IMR-90 (cell line): ENCODE measurements at regions not wholly inside any gene's neighbourhood (a gene's known extent, or its start where the extent isn't known, plus 50 kb on each side); places are given as distances from the start of the nearest gene placed in this dataset.

Source experiments
- ATAC-seq: fragments of 200-7000 bp; cut with Tn5 transposase; 2 replicates; pipeline ENCODE4 v1.9.1; 2020; ENCODE audit warnings: low read depth, mild to moderate bottlenecking, moderate library complexity
- BruUV-seq: library from RNA; stranded (reverse); fragments of 400-500 nt; replicated peaks from 2 replicates; lab custom pipeline; 2021; lab: Mats Ljungman, UMichigan
- CTCF ChIA-PET: fragments of 300-600 bp; formaldehyde crosslinking; extraction: SDS; loops from one replicate; lab custom pipeline; 2021; ENCODE audit warnings: antibody characterized with exemption; lab: Yijun Ruan, JAX
- POLR2A ChIA-PET: fragments of 300-600 bp; sonication (Branson Sonifier 250); formaldehyde crosslinking; loops from one replicate; lab custom pipeline; 2022; ENCODE audit warnings: antibody characterized with exemption; ENCODE audit not compliant: unreplicated experiment; lab: Charles Lee
- DNase-seq: peaks from one replicate; pipeline ENCODE4 v3.0.0; 2013
- H2AFZ ChIP-seq: replicated peaks from 2 replicates; pipeline ENCODE3; 2013; ENCODE audit warnings: low read length, mild to moderate bottlenecking; ENCODE audit not compliant: poor library complexity
- H2AK5ac ChIP-seq: 2 replicates; pipeline ENCODE4 v1.6.1; 2013; ENCODE audit warnings: low read depth, low read length, inconsistent platforms
- H2AK9ac ChIP-seq: replicated peaks from 2 replicates; pipeline ENCODE3; 2013; ENCODE audit warnings: mild to moderate bottlenecking, low read depth, low read length, moderate library complexity; ENCODE audit not compliant: poor library complexity
- H2BK120ac ChIP-seq: 2 replicates; pipeline ENCODE4 v1.6.1; 2013; ENCODE audit warnings: low read depth, low read length, inconsistent platforms
- H2BK15ac ChIP-seq: 3 replicates; pipeline ENCODE4 v1.6.1; 2013; ENCODE audit warnings: low read depth, low read length, inconsistent platforms
- H2BK20ac ChIP-seq: 2 replicates; pipeline ENCODE4 v1.6.1; 2013; ENCODE audit warnings: low read depth, mild to moderate bottlenecking, inconsistent platforms, low read length, moderate library complexity
- H2BK5ac ChIP-seq: 2 replicates; pipeline ENCODE4 v1.6.1; 2013; ENCODE audit warnings: mild to moderate bottlenecking, low read depth, low read length, inconsistent platforms; ENCODE audit not compliant: poor library complexity, severe bottlenecking
- H3K14ac ChIP-seq: replicated peaks from 2 replicates; pipeline ENCODE4 v1.6.1; 2013; ENCODE audit warnings: low read depth, low read length, inconsistent platforms
- H3K18ac ChIP-seq: 2 replicates; pipeline ENCODE4 v1.6.1; 2013; ENCODE audit warnings: low read depth, low read length, control low read depth
- H3K23ac ChIP-seq: 2 replicates; pipeline ENCODE4 v1.6.1; 2013; ENCODE audit warnings: low read depth, low read length, inconsistent platforms
- H3K27ac ChIP-seq: 2 replicates; pipeline ENCODE4 v1.5.1; 2013; ENCODE audit warnings: mild to moderate bottlenecking, control low read depth, low read length; ENCODE audit not compliant: insufficient read depth
- H3K27me3 ChIP-seq: 2 replicates; pipeline ENCODE4 v1.6.1; 2013; ENCODE audit warnings: low read length; ENCODE audit not compliant: control insufficient read depth, insufficient read depth
- H3K36me3 ChIP-seq: 2 replicates; pipeline ENCODE4 v1.6.1; 2013; ENCODE audit warnings: low read length, mixed read lengths; ENCODE audit not compliant: control insufficient read depth, insufficient read depth
- H3K4ac ChIP-seq: 2 replicates; pipeline ENCODE4 v1.6.1; 2013; ENCODE audit warnings: low read depth, low read length, inconsistent platforms
- H3K4me1 ChIP-seq: 2 replicates; pipeline ENCODE4 v1.6.1; 2013; ENCODE audit warnings: low read length, mixed read lengths; ENCODE audit not compliant: control insufficient read depth, insufficient read depth
- H3K4me2 ChIP-seq: 2 replicates; pipeline ENCODE4 v1.6.1; 2013; ENCODE audit warnings: low read depth, mild to moderate bottlenecking, control low read depth, low read length, moderate library complexity
- H3K4me3 ChIP-seq: 2 replicates; pipeline ENCODE4 v1.5.1; 2013; ENCODE audit warnings: low read depth, mild to moderate bottlenecking, control low read depth, low read length, moderate library complexity; ENCODE audit not compliant: insufficient read depth
- H3K56ac ChIP-seq: 2 replicates; pipeline ENCODE4 v1.6.1; 2013; ENCODE audit warnings: low read length, inconsistent platforms; ENCODE audit not compliant: insufficient read depth; ENCODE audit errors: extremely low read depth
- H3K79me1 ChIP-seq, 2 experiments: 2 replicates each; pipeline ENCODE4 v1.6.1; 2013; ENCODE audit warnings: low read length in 2 of 2, inconsistent platforms in 1 of 2, low read depth in 1 of 2
- H3K9ac ChIP-seq: 2 replicates; pipeline ENCODE4 v1.6.1; 2013; ENCODE audit warnings: low read depth, low read length, control low read depth
- H3K9me1 ChIP-seq: 2 replicates; pipeline ENCODE4 v1.6.1; 2013; ENCODE audit warnings: low read length, inconsistent platforms; ENCODE audit not compliant: insufficient read depth
- H3K9me3 ChIP-seq: 2 replicates; pipeline ENCODE4 v1.6.1; 2013; ENCODE audit warnings: low read length; ENCODE audit not compliant: control insufficient read depth, insufficient read depth
- H4K20me1 ChIP-seq: 2 replicates; pipeline ENCODE4 v1.6.1; 2013; ENCODE audit warnings: low read length, inconsistent platforms; ENCODE audit not compliant: insufficient read depth
- H4K5ac ChIP-seq: 2 replicates; pipeline ENCODE4 v1.6.1; 2013; ENCODE audit warnings: mild to moderate bottlenecking, low read depth, low read length, control low read depth
- H4K8ac ChIP-seq, 2 experiments: 2 replicates each; pipeline ENCODE4 v1.6.1; 2013; ENCODE audit warnings: low read depth in 2 of 2, low read length in 2 of 2, control low read depth in 1 of 2, inconsistent platforms in 1 of 2
- H4K91ac ChIP-seq: 2 replicates; pipeline ENCODE4 v1.6.1; 2013; ENCODE audit warnings: low read depth, low read length, inconsistent platforms; ENCODE audit not compliant: insufficient read depth
- BHLHE40 ChIP-seq: fragments of 150-350 bp; IDR thresholded peaks from 2 replicates; pipeline ENCODE4 v1.6.1; 2016; ENCODE audit warnings: mild to moderate bottlenecking, low read depth, low read length
- CEBPB ChIP-seq: IDR thresholded peaks from 2 replicates; pipeline ENCODE4 v1.6.1; 2012; ENCODE audit warnings: low read depth, low read length, improper control_type of control experiment
- CHD1 ChIP-seq: IDR thresholded peaks from 2 replicates; pipeline ENCODE4 v1.6.1; 2012; ENCODE audit warnings: low read depth, low read length, improper control_type of control experiment
- ELK1 ChIP-seq: fragments of 150-350 bp; IDR thresholded peaks from 2 replicates; pipeline ENCODE4 v1.6.1; 2016; ENCODE audit warnings: low read depth, mild to moderate bottlenecking, low read length, moderate library complexity, borderline replicate concordance
- FOS ChIP-seq: fragments of 150-350 bp; IDR thresholded peaks from 2 replicates; pipeline ENCODE4 v1.6.1; 2016; ENCODE audit warnings: low read depth, low read length
- MAFK ChIP-seq: IDR thresholded peaks from 2 replicates; pipeline ENCODE4 v1.6.1; 2012; ENCODE audit warnings: low read depth, low read length, improper control_type of control experiment
- MAZ ChIP-seq: IDR thresholded peaks from 2 replicates; pipeline ENCODE4 v1.6.1; 2012; ENCODE audit warnings: low read depth, mild to moderate bottlenecking, low read length, improper control_type of control experiment, moderate library complexity, borderline replicate concordance
- MXI1 ChIP-seq: IDR thresholded peaks from 2 replicates; pipeline ENCODE4 v1.6.1; 2012; ENCODE audit warnings: low read depth, mild to moderate bottlenecking, low read length, moderate library complexity, borderline replicate concordance
- NFE2L2 ChIP-seq: fragments of 150-350 bp; IDR thresholded peaks from 2 replicates; pipeline ENCODE4 v1.6.1; 2016; ENCODE audit warnings: low read depth, mild to moderate bottlenecking, low read length
- POLR2A ChIP-seq: IDR thresholded peaks from 2 replicates; pipeline ENCODE4 v1.6.1; 2012; ENCODE audit warnings: mild to moderate bottlenecking, low read depth, low read length
- RCOR1 ChIP-seq: IDR thresholded peaks from 2 replicates; pipeline ENCODE4 v1.6.1; 2012; ENCODE audit warnings: mild to moderate bottlenecking, low read length, improper control_type of control experiment; ENCODE audit not compliant: insufficient replicate concordance
- SMC3 ChIP-seq: fragments of 150-350 bp; IDR thresholded peaks from 2 replicates; pipeline ENCODE4 v1.6.1; 2016; ENCODE audit warnings: low read depth, mild to moderate bottlenecking, antibody characterized with exemption, low read length, moderate library complexity
- USF2 ChIP-seq: fragments of 150-350 bp; IDR thresholded peaks from 2 replicates; pipeline ENCODE4 v1.6.1; 2017; ENCODE audit warnings: mild to moderate bottlenecking, antibody characterized with exemption, low read length, low read depth
- WGBS, 2 experiments: methylation state at CpG; one replicate each; pipeline versions ENCODE4 v1.1.5 to v1.1.7; 2013; ENCODE audit warnings: missing lambda C conversion rate in 2 of 2; ENCODE audit not compliant: insufficient read length in 1 of 2; ENCODE audit errors: extremely low coverage in 2 of 2; 5-methylcytosine and 5-hydroxymethylcytosine counted together
- dilution Hi-C: fragments of 300-500 bp; cut with HindIII; formaldehyde crosslinking; loops from one replicate; pipeline ENCODE4 v1.14.3; 2018; ENCODE audit warnings: low sequenced_read_pairs; ENCODE audit not compliant: unreplicated experiment
- in situ Hi-C: fragments of 300-500 bp; cut with MboI; formaldehyde crosslinking; loops from 3 replicates; pipeline ENCODE4 v1.14.3; 2019; ENCODE audit warnings: low sequenced_read_pairs, inconsistent platforms, mixed read lengths
- intact Hi-C: fragments of 100-400 bp; cut with micrococcal nuclease; formaldehyde crosslinking; loops from 2 replicates; pipeline ENCODE4 v1.10.0; 2022

DNA sequence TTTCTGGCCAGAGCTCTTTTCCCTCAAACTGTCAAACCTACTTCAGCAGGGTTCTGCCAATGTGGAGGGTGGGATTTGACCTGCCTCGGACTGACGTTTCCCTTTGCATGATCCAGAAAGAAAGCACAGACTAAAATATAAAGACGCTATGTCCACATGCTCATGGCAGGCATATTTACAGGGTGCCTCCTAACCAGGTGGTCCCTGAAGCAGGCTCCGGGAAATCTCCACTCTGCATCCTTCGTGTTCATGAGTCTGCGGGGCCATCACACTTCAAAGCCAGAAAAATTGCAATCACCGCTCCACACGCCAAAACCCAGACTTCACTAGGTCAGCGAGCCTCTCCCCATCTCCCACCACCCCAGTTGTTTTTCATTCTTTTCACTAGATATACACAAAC lies 143.3 kb upstream of the IGF1R start:
- no peak for ATAC-seq
- Histone ChIP-seq H2BK15ac (no peak overlapping the region), H2BK20ac (peak overlapping the region; percentile 46), H3K18ac (peak overlapping the region; percentile 36; the same call in 1 of the 2 replicates), H3K79me1 (no peaks in the 10 kb centered on the region), H4K20me1 (no peaks in the 10 kb centered on the region), H3K23ac (no peak overlapping the region), H3K4me2 (no peak overlapping the region), H3K9me3 (peaks cover 3% of the 10 kb centered on the region; the same call in 1 of the 2 replicates), H3K36me3 (no peaks in the 10 kb centered on the region), H3K9me1 (peaks cover 3% of the 10 kb centered on the region; the same call in 1 of the 2 replicates), H3K27ac (peak overlapping the region; percentile 88; the same call in 1 of the 2 replicates), H2BK5ac (no peak overlapping the region), H4K8ac (no peak overlapping the region; a peak in 1 of 4 replicates), H2AK9ac (no peak overlapping the region), H2BK120ac (peak overlapping the region; percentile 44; the same call in 1 of the 2 replicates), H3K27me3 (peaks cover 24% of the 10 kb centered on the region), H2AK5ac (no peak overlapping the region; the same call in 1 of the 2 replicates), H3K14ac (no peak overlapping the region), H3K4me1 (peaks cover 18% of the 10 kb centered on the region; the same call in 1 of the 2 replicates), H3K9ac (no peak overlapping the region), H3K4ac (no peak overlapping the region), H3K4me3 (no peak overlapping the region), H4K5ac (peak overlapping the region; percentile 25; the same call in 1 of the 2 replicates), H4K91ac (no peak overlapping the region), H2AFZ (no peak overlapping the region), H3K56ac (no peak overlapping the region; the same call in 1 of the 2 replicates)
- intact Hi-C loops: no loop called here
- no peak for DNase-seq
- BruUV-seq: no TSS peak
- WGBS, 2 experiments: 82% methylated on average over 3 of the region's 9 CpGs; no CpG with 5 or more reads in 1 of the 2 experiments
- dilution Hi-C loops: no loop called here
- TF ChIP-seq USF2 (no peak), CHD1 (no peak), MXI1 (no peak), ELK1 (no peak), POLR2A (no peak), NFE2L2 (no peak), BHLHE40 (no peak), SMC3 (no peak), RCOR1 (no peak), MAZ (no peak), CEBPB (no peak), FOS (no peak), MAFK (no peak)
- in situ Hi-C loops: no loop called here
- ChIA-PET POLR2A (no interaction called here), CTCF (no interaction called here)
